ENCODE measurements at regions not wholly inside any gene's neighbourhood (a gene's known extent, or its start where the extent isn't known, plus 50 kb on each side); places are given as distances from the start of the nearest gene placed in this dataset.

GRCh38 chr10:15432266-15432665 lies 61.2 kb upstream of the FAM171A1 start:
- Histone ChIP-seq H3K36me3 (ENCODE audit: control insufficient read depth, insufficient read depth, low read length) (no peaks in the 10 kb centered on the region), H3K9me3 (no peaks in the 10 kb centered on the region), H3K4me1 (peaks cover 4% of the 10 kb centered on the region; the same call in 1 of the 2 replicates), H3K27me3 (replicated peaks; ENCODE audit: control insufficient read depth, insufficient read depth, low read length) (no peaks in the 10 kb centered on the region), H3K4me3 (ENCODE audit: low read depth, low read length) (no peak overlapping the region)
- Mint-ChIP-seq H3K4me3 (ENCODE audit: unreplicated experiment) (no peak overlapping the region), H3K4me1 (ENCODE audit: low read depth, unreplicated experiment) (peaks cover 15% of the 10 kb centered on the region), H3K27me3 (ENCODE audit: insufficient read depth, unreplicated experiment) (peaks cover 3% of the 10 kb centered on the region), H3K27ac (ENCODE audit: unreplicated experiment) (no peak overlapping the region), H3K9me3 (ENCODE audit: unreplicated experiment) (no peaks in the 10 kb centered on the region), H3K36me3 (ENCODE audit: insufficient read depth, unreplicated experiment) (no peaks in the 10 kb centered on the region)
- POLR2A ChIA-PET, result no interaction called here
- intact Hi-C loops (cut with micrococcal nuclease; ENCODE audit: unreplicated experiment), result loop anchor here (5.0 kb wide), 1 partner anchor 125 kb away; no protein-coding TSS in a partner anchor
- no peak for TF ChIP-seq CTCF (IDR thresholded peaks at IDR 0.05; ENCODE audit: insufficient read depth in 1 of 2, low read depth in 1 of 2, low read length in 1 of 2, severe bottlenecking in 1 of 2, unreplicated experiment in 1 of 2)
- DNase-seq, result no peak
- CTCF ChIA-PET, result no interaction called here
- no TSS peak for BruUV-seq (replicated peaks)

GRCh38 chr10:15430969-15431771 lies 60.1 kb upstream of the FAM171A1 start:
- intact Hi-C loops (cut with micrococcal nuclease; ENCODE audit: unreplicated experiment), result loop anchor here (5.0 kb wide), 1 partner anchor 126 kb away; no protein-coding TSS in a partner anchor
- no peaks in the 10 kb centered on the region for H3K36me3 Mint-ChIP-seq (ENCODE audit: insufficient read depth, unreplicated experiment)
- peaks cover 4% of the 10 kb centered on the region; the same call in 1 of the 2 replicates for H3K4me1 ChIP-seq
- no peaks in the 10 kb centered on the region for H3K27me3 ChIP-seq (replicated peaks; ENCODE audit: control insufficient read depth, insufficient read depth, low read length)
- H3K27ac Mint-ChIP-seq (ENCODE audit: unreplicated experiment), result no peak overlapping the region
- H3K4me1 Mint-ChIP-seq (ENCODE audit: low read depth, unreplicated experiment), result peaks cover 15% of the 10 kb centered on the region
- H3K9me3 ChIP-seq, result no peaks in the 10 kb centered on the region
- H3K4me3 ChIP-seq (ENCODE audit: low read depth, low read length), result no peak overlapping the region
- H3K9me3 Mint-ChIP-seq (ENCODE audit: unreplicated experiment), result no peaks in the 10 kb centered on the region
- DNase-seq, result no peak
- BruUV-seq (replicated peaks), result no TSS peak
- no peaks in the 10 kb centered on the region for H3K36me3 ChIP-seq (ENCODE audit: control insufficient read depth, insufficient read depth, low read length)
- peaks cover 3% of the 10 kb centered on the region for H3K27me3 Mint-ChIP-seq (ENCODE audit: insufficient read depth, unreplicated experiment)
- POLR2A ChIA-PET, result no interaction called here
- no peak for TF ChIP-seq CTCF (IDR thresholded peaks at IDR 0.05; ENCODE audit: insufficient read depth in 1 of 2, low read depth in 1 of 2, low read length in 1 of 2, severe bottlenecking in 1 of 2, unreplicated experiment in 1 of 2)
- no peak overlapping the region for H3K4me3 Mint-ChIP-seq (ENCODE audit: unreplicated experiment)
- CTCF ChIA-PET, result interaction anchor here (0.5 kb wide), 1 partner anchor 97 kb away, joined by 3 read pairs; no protein-coding TSS in a partner anchor

- Mint-ChIP-seq H3K27me3 (ENCODE audit: insufficient read depth, unreplicated experiment) (peaks cover 3% of the 10 kb centered on the region), H3K36me3 (ENCODE audit: insufficient read depth, unreplicated experiment) (no peaks in the 10 kb centered on the region), H3K4me1 (ENCODE audit: low read depth, unreplicated experiment) (peaks cover 6% of the 10 kb centered on the region), H3K4me3 (ENCODE audit: unreplicated experiment) (no peak overlapping the region), H3K27ac (ENCODE audit: unreplicated experiment) (no peak overlapping the region), H3K9me3 (ENCODE audit: unreplicated experiment) (no peaks in the 10 kb centered on the region)
- Histone ChIP-seq H3K4me1 (peaks cover 4% of the 10 kb centered on the region; the same call in 1 of the 2 replicates), H3K36me3 (ENCODE audit: control insufficient read depth, insufficient read depth, low read length) (no peaks in the 10 kb centered on the region), H3K27me3 (replicated peaks; ENCODE audit: control insufficient read depth, insufficient read depth, low read length) (no peaks in the 10 kb centered on the region), H3K4me3 (ENCODE audit: low read depth, low read length) (no peak overlapping the region), H3K9me3 (no peaks in the 10 kb centered on the region)
- DNase-seq, result no peak
- no peak for TF ChIP-seq CTCF (IDR thresholded peaks at IDR 0.05; ENCODE audit: insufficient read depth in 1 of 2, low read depth in 1 of 2, low read length in 1 of 2, severe bottlenecking in 1 of 2, unreplicated experiment in 1 of 2)
- CTCF ChIA-PET, result no interaction called here
- POLR2A ChIA-PET, result no interaction called here
- no TSS peak for BruUV-seq (replicated peaks)
- intact Hi-C loops (cut with micrococcal nuclease; ENCODE audit: unreplicated experiment), result loop anchor here (1.0 kb wide), 3 partner anchors 297 to 396 kb away; no protein-coding TSS in a partner anchor
Measured at GRCh38 chr10:15428681-15429080, 57.6 kb upstream of the FAM171A1 start.

Measured in Caco-2 (cell line).